Activated CD8-positive, alpha-beta memory T cell treated with anti-CD3 and anti-CD28 coated beads, Interleukin-2, amount 50 U/mL, for 24 hours (primary cell): ENCODE measurements at regions not wholly inside any gene's neighbourhood (a gene's known extent, or its start where the extent isn't known, plus 50 kb on each side); places are given as distances from the start of the nearest gene placed in this dataset.

Experiments used
- DNase-seq: peaks from one replicate; pipeline ENCODE4 v3.0.0-alpha.2; 2020; ENCODE audit errors: extremely low read depth

GRCh38 chr2:196248467-196249094 is 77.2 kb upstream of the STK17B start:
- no peak for DNase-seq

DNA sequence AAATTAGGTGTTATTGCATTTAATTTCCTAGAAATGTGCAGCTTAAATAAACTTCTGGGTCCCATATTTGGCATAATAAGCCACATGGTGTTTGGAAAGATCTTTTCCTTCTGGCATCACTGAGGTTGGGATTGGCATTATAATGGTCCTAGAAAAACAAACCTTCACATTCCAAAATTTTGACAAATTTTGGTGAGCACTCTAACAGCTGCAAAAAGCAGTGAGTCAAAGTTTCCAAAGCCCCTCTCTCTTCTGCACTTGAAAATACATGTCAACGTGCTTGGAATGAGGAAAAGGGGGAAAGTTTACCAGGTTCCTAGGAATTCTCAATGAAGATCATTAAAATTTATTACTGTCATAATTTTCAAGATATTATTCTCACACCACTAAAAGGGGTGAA is 77.8 kb upstream of the STK17B start:
- no peak for DNase-seq

GRCh38 chr2:196249860-196250259 is 78.5 kb upstream of the STK17B start:
- no peak for DNase-seq

GRCh38 chr2:196251132-196251531 is 79.8 kb upstream of the STK17B start:
- DNase-seq: no peak

- DNase-seq: no peak
These were observed 81.2 kb upstream of the STK17B start for GRCh38 chr2:196252408-196253115.

DNA sequence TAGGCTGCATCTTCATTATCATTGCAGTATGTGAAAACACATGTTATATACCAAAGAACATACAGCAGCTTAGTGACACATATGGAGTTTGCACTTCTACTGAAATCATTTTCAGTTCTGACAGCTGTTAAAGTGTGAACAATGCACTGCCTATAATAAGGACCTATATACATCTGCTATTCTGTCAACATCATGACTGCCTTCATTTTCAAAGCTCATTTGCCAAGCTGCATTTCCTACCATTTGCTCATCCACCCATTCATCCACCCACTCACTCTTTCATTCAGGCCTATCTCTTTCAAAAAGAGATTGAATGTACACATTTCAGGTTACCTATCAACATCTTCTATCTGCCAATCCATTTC is 81.7 kb upstream of the STK17B start:
- DNase-seq: no peak

- DNase-seq: no peak
These were observed 85.2 kb upstream of the STK17B start for GRCh38 chr2:196256585-196256984.

DNA sequence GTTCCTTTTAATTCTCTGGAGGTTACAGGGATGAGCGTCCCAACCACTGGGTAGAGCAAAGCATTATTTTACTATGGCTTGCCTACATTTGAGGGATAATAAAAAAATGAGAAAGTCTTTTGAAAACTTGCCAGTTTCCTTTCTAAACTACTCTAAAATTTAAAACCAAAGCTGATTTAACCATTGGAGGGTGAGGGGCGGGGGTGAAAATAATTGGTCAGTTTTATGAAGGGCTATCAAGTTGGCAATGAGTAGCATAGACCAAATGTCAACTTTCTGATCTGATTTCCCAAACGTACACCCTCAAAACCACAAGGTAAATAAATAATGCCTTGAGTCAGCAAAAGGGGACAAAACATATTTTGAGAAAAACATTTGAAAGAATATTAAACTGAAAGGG is 85.7 kb upstream of the STK17B start:
- no peak for DNase-seq

GRCh38 chr2:196258407-196258806 is 87.0 kb upstream of the STK17B start:
- no peak for DNase-seq

GRCh38 chr2:196259507-196260481 is 88.4 kb upstream of the STK17B start:
- no peak for DNase-seq

GRCh38 chr2:196260546-196260945 is 89.2 kb upstream of the STK17B start:
- no peak for DNase-seq

- no peak for DNase-seq
These were observed 91.2 kb upstream of the STK17B start for GRCh38 chr2:196262606-196263005.

- DNase-seq: no peak
These were observed 91.9 kb upstream of the STK17B start for GRCh38 chr2:196263181-196263747.

GRCh38 chr2:196266351-196266750 is 95.0 kb upstream of the STK17B start:
- DNase-seq: no peak

DNA sequence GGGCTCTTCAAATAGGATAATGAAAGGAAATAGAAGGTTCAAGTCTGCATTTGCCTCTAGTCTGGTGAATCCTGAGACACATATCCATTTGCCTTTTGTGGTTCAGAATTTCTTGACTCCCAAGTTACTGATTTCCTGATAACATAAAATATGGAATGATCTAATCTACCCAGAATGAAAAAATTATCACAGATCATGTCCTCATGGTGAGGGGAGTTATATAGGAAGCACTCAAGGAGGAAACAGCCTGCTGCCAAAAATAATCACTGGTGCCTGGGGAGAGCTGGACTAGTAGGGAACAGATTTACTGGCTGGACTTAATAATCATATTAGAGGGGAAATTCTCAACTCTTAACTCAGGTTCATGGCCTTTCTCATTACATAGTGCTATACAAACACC is 95.5 kb upstream of the STK17B start:
- DNase-seq: no peak

DNA sequence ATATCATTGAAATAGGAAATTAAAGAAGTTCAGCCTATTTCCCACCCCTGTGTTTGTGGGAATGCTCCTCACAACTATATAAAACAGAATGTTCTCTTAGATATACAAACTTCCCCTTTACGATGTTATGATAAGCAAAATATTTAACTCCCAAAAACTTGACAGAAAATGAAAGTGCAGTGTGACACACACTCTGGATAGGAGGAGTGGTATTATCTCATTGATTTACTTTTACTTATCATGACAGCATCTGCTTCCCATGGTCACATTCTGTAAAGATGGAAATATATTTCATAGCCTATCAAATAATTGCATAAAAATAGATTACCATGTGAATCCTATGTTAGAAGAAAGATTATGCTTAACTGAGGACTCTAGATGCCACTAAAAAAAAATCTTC is 96.6 kb upstream of the STK17B start:
- no peak for DNase-seq

DNA sequence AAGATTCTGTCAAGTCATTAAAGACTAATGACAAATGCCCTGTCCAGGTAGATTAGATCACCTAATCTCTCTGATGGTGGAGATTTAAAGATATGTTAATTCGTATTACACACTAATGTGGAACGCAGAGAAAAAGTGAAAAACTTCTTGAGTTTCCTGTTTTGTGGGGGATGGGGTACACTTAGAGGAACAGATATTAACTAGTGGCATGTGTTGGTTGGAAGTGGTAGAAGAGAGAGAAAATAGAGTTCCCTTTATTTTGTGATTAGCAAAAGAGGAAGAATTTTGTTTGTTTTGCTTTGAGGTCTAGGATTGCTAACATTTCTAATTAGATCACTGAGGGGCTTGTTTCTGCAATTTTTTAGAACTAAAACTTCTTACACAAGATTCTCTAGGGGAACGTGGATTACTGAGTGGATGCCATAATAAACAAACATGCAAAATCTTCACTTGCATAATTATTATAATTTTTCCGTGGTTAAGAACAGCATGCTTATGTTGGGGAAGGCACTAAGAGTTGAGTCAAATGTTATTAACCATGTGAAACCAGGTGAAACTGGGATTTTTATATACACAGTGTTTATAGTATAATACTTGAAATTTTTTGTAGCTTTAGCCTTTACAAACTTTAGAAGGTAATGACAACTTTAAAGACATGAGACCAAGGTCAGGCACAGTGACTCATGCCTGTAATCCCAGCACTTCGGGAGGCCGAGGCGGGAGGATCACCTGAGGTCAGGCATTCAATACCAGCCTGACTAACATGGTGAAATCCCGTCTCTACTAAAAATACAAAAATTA is 97.4 kb upstream of the STK17B start:
- no peak for DNase-seq

DNA sequence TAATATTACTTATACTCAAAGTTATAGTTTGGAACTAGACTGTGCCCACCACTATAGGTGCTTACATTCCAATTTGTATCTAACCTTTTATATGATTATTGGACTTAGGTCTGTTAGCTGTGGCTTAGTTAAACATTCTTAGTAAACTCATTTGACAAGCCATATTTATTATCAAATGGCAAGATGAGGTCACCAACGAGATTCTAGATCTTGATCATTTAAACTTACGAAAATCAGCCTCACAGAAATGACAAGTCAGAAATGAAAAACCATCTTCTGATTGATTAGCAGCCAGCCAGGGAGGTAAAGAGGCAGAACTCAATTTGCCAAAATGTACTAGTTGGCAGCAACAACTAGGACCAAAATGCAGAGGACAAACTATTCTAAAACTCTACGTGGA is 100.4 kb upstream of the STK17B start:
- DNase-seq: no peak

- no peak for DNase-seq
These were observed 103.0 kb upstream of the STK17B start for GRCh38 chr2:196274387-196274809.

GRCh38 chr2:196275646-196276352 is 104.4 kb upstream of the STK17B start:
- no peak for DNase-seq

DNA sequence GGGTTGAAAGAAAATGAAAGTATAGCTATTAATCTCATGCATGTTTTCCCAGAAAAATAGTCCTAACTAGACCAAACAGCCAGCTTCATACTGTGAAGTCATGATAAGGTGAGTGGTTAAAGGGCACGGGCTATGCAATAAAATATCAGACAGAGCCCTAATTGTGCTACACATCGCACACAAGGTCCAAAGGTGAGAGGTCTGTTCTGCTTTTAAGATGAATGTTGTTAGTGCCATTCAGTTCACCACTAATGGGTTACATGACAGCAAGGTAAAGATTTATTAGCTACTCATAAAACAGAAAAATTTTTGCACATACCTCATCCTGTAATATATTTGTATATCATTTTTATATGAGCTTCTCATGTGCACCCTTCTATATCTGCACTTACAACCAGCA is 105.0 kb upstream of the STK17B start:
- no peak for DNase-seq
